ENCODE measurements at regions not wholly inside any gene's neighbourhood (a gene's known extent, or its start where the extent isn't known, plus 50 kb on each side); places are given as distances from the start of the nearest gene placed in this dataset.
"Not testable (repeated sequence)": the region's sequence is repeated elsewhere in the genome, so short reads cannot be mapped to it uniquely, and the experiment has no call there.

DNA sequence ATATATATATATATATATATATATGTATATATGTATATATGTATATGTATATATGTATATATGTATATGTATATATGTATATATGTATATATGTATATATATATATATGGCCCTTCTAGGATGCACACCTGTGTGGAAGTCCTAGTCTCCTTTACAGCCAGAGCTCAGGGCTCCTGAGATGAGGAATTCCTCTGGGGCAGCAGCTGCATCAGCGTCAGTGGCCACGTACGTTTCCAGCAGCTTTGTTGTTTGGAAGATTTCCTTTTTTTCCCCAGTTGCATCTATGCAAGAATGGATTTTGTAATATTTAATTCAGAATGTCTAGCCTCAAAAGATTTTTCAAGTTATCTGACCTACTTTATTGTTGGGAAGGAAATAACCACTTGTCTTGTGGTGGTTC is 68.6 kb downstream of the TNFAIP2 start:
- TF ChIP-seq, protein P1, sequence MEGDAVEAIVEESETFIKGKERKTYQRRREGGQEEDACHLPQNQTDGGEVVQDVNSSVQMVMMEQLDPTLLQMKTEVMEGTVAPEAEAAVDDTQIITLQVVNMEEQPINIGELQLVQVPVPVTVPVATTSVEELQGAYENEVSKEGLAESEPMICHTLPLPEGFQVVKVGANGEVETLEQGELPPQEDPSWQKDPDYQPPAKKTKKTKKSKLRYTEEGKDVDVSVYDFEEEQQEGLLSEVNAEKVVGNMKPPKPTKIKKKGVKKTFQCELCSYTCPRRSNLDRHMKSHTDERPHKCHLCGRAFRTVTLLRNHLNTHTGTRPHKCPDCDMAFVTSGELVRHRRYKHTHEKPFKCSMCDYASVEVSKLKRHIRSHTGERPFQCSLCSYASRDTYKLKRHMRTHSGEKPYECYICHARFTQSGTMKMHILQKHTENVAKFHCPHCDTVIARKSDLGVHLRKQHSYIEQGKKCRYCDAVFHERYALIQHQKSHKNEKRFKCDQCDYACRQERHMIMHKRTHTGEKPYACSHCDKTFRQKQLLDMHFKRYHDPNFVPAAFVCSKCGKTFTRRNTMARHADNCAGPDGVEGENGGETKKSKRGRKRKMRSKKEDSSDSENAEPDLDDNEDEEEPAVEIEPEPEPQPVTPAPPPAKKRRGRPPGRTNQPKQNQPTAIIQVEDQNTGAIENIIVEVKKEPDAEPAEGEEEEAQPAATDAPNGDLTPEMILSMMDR (IDR thresholded peaks at IDR 0.05; ENCODE audit: insufficient read depth in 1 of 2, low read depth in 1 of 2, low read length in 1 of 2, severe bottlenecking in 1 of 2, unreplicated experiment in 1 of 2), result no peak
- POLR2A ChIA-PET, result no interaction called here
- BruUV-seq (replicated peaks), result no TSS peak

DNA sequence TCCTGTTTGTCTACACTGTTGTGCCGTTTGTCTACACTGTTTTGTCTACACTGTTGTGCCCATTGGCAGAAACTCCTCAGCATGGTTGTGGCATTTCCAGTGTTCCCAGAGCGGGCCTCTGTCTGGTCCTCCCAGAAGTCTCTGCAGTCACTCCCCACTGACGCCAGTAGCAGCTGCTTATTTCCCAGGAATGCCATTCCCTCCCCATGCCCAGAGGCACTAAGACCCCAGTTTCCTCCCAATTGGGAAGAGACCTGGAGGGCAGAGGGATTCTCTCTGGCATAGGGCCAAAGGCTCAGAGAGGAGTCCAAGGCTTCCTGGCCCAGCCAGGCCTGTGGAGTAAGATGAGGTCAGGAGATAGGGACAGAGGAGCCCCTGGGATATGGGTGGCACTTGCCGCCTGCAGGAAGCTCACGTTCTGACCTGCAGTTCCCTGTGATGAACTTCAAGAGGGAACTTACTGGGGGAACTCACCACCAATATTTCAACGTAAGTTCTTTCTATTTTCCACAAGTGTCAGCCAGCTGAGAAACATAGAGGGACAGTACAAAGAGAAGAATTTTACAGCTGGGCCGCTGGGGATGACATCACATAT is 69.1 kb downstream of the TNFAIP2 start:
- H3K27me3 Mint-ChIP-seq (ENCODE audit: insufficient read depth, unreplicated experiment), result no peaks in the 10 kb centered on the region
- BruUV-seq (replicated peaks), result no TSS peak
- CTCF ChIA-PET, result no interaction called here

More for the DNA sequence above, 68.6 kb downstream of the TNFAIP2 start:
- DNase-seq, result no peak
- Histone ChIP-seq H3K4me3 (ENCODE audit: low read depth, low read length) (no peak overlapping the region), H3K36me3 (ENCODE audit: control insufficient read depth, insufficient read depth, low read length) (no peaks in the 10 kb centered on the region), H3K9me3 (peaks cover 19% of the 10 kb centered on the region), H3K4me1 (peaks cover 16% of the 10 kb centered on the region), H3K27me3 (replicated peaks; ENCODE audit: control insufficient read depth, insufficient read depth, low read length) (no peaks in the 10 kb centered on the region)
- Mint-ChIP-seq H3K4me1 (ENCODE audit: low read depth, unreplicated experiment) (peaks cover 16% of the 10 kb centered on the region), H3K4me3 (ENCODE audit: unreplicated experiment) (no peak overlapping the region), H3K9me3 (ENCODE audit: unreplicated experiment) (peaks cover 29% of the 10 kb centered on the region), H3K36me3 (ENCODE audit: insufficient read depth, unreplicated experiment) (peaks cover 21% of the 10 kb centered on the region), H3K27ac (ENCODE audit: unreplicated experiment) (no peak overlapping the region), H3K27me3 (ENCODE audit: insufficient read depth, unreplicated experiment) (no peaks in the 10 kb centered on the region)
- CTCF ChIA-PET, result no interaction called here
- intact Hi-C loops (cut with micrococcal nuclease; ENCODE audit: unreplicated experiment), result no loop called here

DNA sequence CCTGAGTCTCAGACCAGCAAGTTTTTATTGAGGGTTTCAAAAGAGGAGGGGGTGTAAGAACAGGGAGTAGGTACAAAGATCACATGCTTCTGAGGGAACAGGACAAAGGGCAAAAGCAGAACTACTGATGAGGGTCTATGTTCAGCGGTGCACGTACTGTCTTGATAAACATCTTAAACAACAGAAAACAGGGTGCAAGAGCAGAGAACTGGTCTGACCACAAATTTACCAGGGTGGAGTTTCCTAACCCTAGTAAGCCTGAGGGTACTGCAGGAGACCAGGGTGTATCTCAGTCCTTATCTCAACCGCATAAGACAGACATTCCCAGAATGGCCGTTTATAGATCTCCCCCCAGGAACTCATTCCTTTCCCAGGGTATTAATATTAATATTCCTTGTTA is 69.6 kb downstream of the TNFAIP2 start:
- Mint-ChIP-seq H3K36me3 (ENCODE audit: insufficient read depth, unreplicated experiment) (peaks cover 11% of the 10 kb centered on the region), H3K9me3 (ENCODE audit: unreplicated experiment) (peaks cover 21% of the 10 kb centered on the region), H3K27ac (ENCODE audit: unreplicated experiment) (peak overlapping the region; percentile 23)
- H3K4me3 Mint-ChIP-seq (ENCODE audit: unreplicated experiment); H3K27me3 ChIP-seq (replicated peaks; ENCODE audit: control insufficient read depth, insufficient read depth, low read length); H3K4me1 Mint-ChIP-seq (ENCODE audit: low read depth, unreplicated experiment); POLR2A ChIA-PET; H3K4me3 ChIP-seq (ENCODE audit: low read depth, low read length); DNase-seq; CTCF ChIA-PET; intact Hi-C loops (cut with micrococcal nuclease; ENCODE audit: unreplicated experiment); H3K27me3 Mint-ChIP-seq (ENCODE audit: insufficient read depth, unreplicated experiment); H3K36me3 ChIP-seq (ENCODE audit: control insufficient read depth, insufficient read depth, low read length); BruUV-seq (replicated peaks): not testable (repeated sequence)
- peaks cover 19% of the 10 kb centered on the region for H3K9me3 ChIP-seq
- peaks cover 10% of the 10 kb centered on the region for H3K4me1 ChIP-seq

More for the DNA sequence above, 69.1 kb downstream of the TNFAIP2 start:
- TF ChIP-seq, protein P1 (IDR thresholded peaks at IDR 0.05; ENCODE audit: insufficient read depth in 1 of 2, low read depth in 1 of 2, low read length in 1 of 2, severe bottlenecking in 1 of 2, unreplicated experiment in 1 of 2), result no peak
- peaks cover 16% of the 10 kb centered on the region for H3K36me3 Mint-ChIP-seq (ENCODE audit: insufficient read depth, unreplicated experiment)
- POLR2A ChIA-PET, result no interaction called here
- no peak for DNase-seq
- peaks cover 11% of the 10 kb centered on the region for H3K4me1 Mint-ChIP-seq (ENCODE audit: low read depth, unreplicated experiment)
- no peaks in the 10 kb centered on the region for H3K36me3 ChIP-seq (ENCODE audit: control insufficient read depth, insufficient read depth, low read length)
- peaks cover 26% of the 10 kb centered on the region for H3K9me3 Mint-ChIP-seq (ENCODE audit: unreplicated experiment)
- H3K9me3 ChIP-seq, result peaks cover 19% of the 10 kb centered on the region
- no peak overlapping the region for H3K4me3 Mint-ChIP-seq (ENCODE audit: unreplicated experiment)
- intact Hi-C loops (cut with micrococcal nuclease; ENCODE audit: unreplicated experiment), result no loop called here
- H3K27ac Mint-ChIP-seq (ENCODE audit: unreplicated experiment), result peak overlapping the region; percentile 23
- no peaks in the 10 kb centered on the region for H3K27me3 ChIP-seq (replicated peaks; ENCODE audit: control insufficient read depth, insufficient read depth, low read length)
- no peak overlapping the region for H3K4me3 ChIP-seq (ENCODE audit: low read depth, low read length)
- peaks cover 15% of the 10 kb centered on the region for H3K4me1 ChIP-seq

DNA sequence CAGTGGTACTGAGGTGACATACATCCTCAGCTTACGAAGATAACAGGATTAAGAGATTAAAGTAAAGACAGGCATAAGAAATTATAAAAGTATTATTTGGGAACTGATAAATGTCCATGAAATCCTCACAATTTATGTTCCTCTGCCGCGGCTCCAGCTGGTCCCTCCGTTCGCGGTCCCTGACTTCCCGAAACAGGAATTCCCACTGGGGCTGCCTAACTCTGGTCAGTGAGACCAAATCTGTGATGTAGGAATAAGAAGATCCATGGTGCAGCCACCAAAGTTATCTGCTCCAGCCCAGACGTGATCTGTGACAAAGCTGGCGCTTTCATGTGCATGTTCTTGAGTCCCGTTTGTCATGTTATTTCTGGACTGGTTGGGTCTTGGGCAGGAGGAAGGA is 70.2 kb downstream of the TNFAIP2 start:
- H3K4me3 Mint-ChIP-seq (ENCODE audit: unreplicated experiment); H3K27ac Mint-ChIP-seq (ENCODE audit: unreplicated experiment); H3K27me3 Mint-ChIP-seq (ENCODE audit: insufficient read depth, unreplicated experiment); DNase-seq; intact Hi-C loops (cut with micrococcal nuclease; ENCODE audit: unreplicated experiment); H3K4me3 ChIP-seq (ENCODE audit: low read depth, low read length); POLR2A ChIA-PET; CTCF ChIA-PET; H3K4me1 Mint-ChIP-seq (ENCODE audit: low read depth, unreplicated experiment); H3K36me3 ChIP-seq (ENCODE audit: control insufficient read depth, insufficient read depth, low read length); H3K4me1 ChIP-seq; BruUV-seq (replicated peaks); H3K27me3 ChIP-seq (replicated peaks; ENCODE audit: control insufficient read depth, insufficient read depth, low read length): not testable (repeated sequence)
- peaks cover 19% of the 10 kb centered on the region for H3K9me3 ChIP-seq
- Mint-ChIP-seq H3K36me3 (ENCODE audit: insufficient read depth, unreplicated experiment) (peaks cover 11% of the 10 kb centered on the region), H3K9me3 (ENCODE audit: unreplicated experiment) (peaks cover 25% of the 10 kb centered on the region)
